ENCODE measurements at regions not wholly inside any gene's neighbourhood (a gene's known extent, or its start where the extent isn't known, plus 50 kb on each side); places are given as distances from the start of the nearest gene placed in this dataset.

DNA sequence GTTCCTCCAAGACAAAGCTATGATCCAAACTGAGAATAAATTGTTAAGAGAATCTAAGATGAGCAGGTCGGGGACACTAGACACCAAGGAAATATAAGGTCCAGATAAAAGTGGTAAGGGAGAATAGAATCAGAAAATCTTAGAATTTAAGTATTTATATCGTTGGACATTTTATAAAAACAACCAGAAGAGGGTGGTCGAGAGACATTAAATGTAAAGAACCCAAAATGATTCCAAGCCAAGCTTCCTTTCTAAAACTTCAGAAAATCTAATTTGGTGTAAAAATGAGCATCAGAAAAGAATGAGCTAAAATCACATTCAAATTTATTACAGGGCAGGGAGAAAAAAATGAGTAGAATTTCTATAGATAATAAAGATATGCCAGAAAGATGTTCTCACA lies 97.8 kb upstream of the OGFRL1 start:
- Histone ChIP-seq H4K20me1 (ENCODE audit: insufficient read depth) (no peaks in the 10 kb centered on the region), H3K27ac (no peak overlapping the region), H3K79me2 (ENCODE audit: insufficient read depth, low read depth) (no peaks in the 10 kb centered on the region), H3K4me2 (no peak overlapping the region), H2AFZ (ENCODE audit: low read depth) (no peak overlapping the region), H3K9ac (no peak overlapping the region), H3K36me3 (ENCODE audit: insufficient read depth) (no peaks in the 10 kb centered on the region), H3K4me3 (IDR thresholded peaks at IDR 0.05; ENCODE audit: insufficient read depth, low read depth, low read length) (no peak overlapping the region), H3K27me3 (ENCODE audit: insufficient read depth, low read depth) (no peaks in the 10 kb centered on the region), H3K4me1 (ENCODE audit: low read depth, poor library complexity, severe bottlenecking) (no peaks in the 10 kb centered on the region)
- TF ChIP-seq, protein P1, sequence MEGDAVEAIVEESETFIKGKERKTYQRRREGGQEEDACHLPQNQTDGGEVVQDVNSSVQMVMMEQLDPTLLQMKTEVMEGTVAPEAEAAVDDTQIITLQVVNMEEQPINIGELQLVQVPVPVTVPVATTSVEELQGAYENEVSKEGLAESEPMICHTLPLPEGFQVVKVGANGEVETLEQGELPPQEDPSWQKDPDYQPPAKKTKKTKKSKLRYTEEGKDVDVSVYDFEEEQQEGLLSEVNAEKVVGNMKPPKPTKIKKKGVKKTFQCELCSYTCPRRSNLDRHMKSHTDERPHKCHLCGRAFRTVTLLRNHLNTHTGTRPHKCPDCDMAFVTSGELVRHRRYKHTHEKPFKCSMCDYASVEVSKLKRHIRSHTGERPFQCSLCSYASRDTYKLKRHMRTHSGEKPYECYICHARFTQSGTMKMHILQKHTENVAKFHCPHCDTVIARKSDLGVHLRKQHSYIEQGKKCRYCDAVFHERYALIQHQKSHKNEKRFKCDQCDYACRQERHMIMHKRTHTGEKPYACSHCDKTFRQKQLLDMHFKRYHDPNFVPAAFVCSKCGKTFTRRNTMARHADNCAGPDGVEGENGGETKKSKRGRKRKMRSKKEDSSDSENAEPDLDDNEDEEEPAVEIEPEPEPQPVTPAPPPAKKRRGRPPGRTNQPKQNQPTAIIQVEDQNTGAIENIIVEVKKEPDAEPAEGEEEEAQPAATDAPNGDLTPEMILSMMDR (conservative IDR thresholded peaks at IDR 0.05; ENCODE audit: low read depth, low read length), result peak; percentile 58; the same call in 1 of the 2 replicates

DNA sequence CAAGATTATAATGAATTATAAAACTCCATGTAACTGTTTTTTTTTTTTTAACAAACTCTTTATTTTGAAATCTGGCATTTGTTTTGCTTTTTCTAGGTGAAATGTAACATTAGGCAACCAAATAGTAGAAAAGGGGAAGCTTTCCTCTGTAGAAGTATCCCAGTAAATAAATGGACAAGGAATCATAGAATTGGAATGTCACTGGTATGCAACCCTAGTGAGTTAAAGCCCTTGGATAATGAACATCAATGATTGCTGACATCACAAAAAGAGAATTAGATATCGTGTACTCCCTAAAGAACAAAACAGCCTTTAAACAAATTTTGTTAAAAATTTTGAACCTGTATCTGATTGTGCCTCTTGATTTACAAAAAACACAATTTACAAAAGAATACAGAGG lies 93.9 kb upstream of the OGFRL1 start:
- Histone ChIP-seq H3K4me1 (ENCODE audit: low read depth, poor library complexity, severe bottlenecking) (no peaks in the 10 kb centered on the region), H3K27ac (no peak overlapping the region), H3K4me3 (IDR thresholded peaks at IDR 0.05; ENCODE audit: insufficient read depth, low read depth, low read length) (no peak overlapping the region), H3K36me3 (ENCODE audit: insufficient read depth) (no peaks in the 10 kb centered on the region), H3K79me2 (ENCODE audit: insufficient read depth, low read depth) (no peaks in the 10 kb centered on the region), H3K9ac (no peak overlapping the region), H3K27me3 (ENCODE audit: insufficient read depth, low read depth) (no peaks in the 10 kb centered on the region), H3K4me2 (no peak overlapping the region), H2AFZ (ENCODE audit: low read depth) (no peak overlapping the region), H4K20me1 (ENCODE audit: insufficient read depth) (no peaks in the 10 kb centered on the region)
- TF ChIP-seq, protein P1 (conservative IDR thresholded peaks at IDR 0.05; ENCODE audit: low read depth, low read length), result no peak

DNA sequence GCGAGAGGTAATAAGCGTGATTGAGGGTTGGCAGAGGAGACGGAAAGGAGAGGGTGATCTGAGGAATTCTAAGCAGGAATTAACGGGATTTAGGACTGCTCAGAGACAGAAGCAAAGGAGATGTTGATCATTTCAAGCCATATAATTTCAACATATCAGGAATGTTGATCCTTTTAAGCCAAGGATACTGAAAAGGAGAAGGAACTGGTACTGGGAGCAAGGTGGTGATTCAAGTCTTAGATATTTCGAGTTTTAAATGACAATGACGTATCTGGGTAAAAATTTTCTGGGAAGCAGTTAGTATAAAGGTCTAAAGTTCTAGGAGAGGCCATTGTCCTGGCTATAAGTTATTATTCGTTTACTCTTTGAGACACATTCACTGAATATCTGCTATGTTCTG lies 91.3 kb upstream of the OGFRL1 start:
- Histone ChIP-seq H3K4me2 (no peak overlapping the region), H4K20me1 (ENCODE audit: insufficient read depth) (no peaks in the 10 kb centered on the region), H3K27me3 (ENCODE audit: insufficient read depth, low read depth) (no peaks in the 10 kb centered on the region), H3K79me2 (ENCODE audit: insufficient read depth, low read depth) (no peaks in the 10 kb centered on the region), H3K4me3 (IDR thresholded peaks at IDR 0.05; ENCODE audit: insufficient read depth, low read depth, low read length) (no peak overlapping the region), H3K36me3 (ENCODE audit: insufficient read depth) (no peaks in the 10 kb centered on the region), H3K4me1 (ENCODE audit: low read depth, poor library complexity, severe bottlenecking) (no peaks in the 10 kb centered on the region), H3K9ac (no peak overlapping the region), H2AFZ (ENCODE audit: low read depth) (no peak overlapping the region), H3K27ac (no peak overlapping the region)
- TF ChIP-seq, protein P1 (conservative IDR thresholded peaks at IDR 0.05; ENCODE audit: low read depth, low read length), result no peak

DNA sequence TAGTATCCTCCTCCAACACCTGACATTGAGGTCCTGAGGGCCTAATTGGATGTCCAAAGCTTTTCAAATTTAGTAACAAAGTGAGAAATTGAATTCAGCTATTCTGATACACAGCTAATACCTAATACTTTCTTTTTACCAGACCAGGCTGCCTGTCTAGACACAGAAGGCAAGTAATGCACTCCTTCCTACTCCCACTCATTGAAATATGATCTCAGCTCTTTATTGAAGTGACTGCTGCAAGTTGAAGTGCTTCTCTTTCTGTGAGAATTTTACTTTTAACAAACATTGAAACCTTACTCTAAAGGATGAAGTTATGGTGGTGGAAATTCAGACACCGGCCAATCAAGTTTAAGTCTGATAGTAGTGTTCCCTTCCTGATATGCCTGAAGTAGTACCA lies 90.8 kb upstream of the OGFRL1 start:
- no peaks in the 10 kb centered on the region for H3K79me2 ChIP-seq (ENCODE audit: insufficient read depth, low read depth)
- no peaks in the 10 kb centered on the region for H3K27me3 ChIP-seq (ENCODE audit: insufficient read depth, low read depth)
- H3K27ac ChIP-seq, result no peak overlapping the region
- no peak overlapping the region for H3K9ac ChIP-seq
- no peak overlapping the region for H3K4me3 ChIP-seq (IDR thresholded peaks at IDR 0.05; ENCODE audit: insufficient read depth, low read depth, low read length)
- no peak overlapping the region for H2AFZ ChIP-seq (ENCODE audit: low read depth)
- no peaks in the 10 kb centered on the region for H3K36me3 ChIP-seq (ENCODE audit: insufficient read depth)
- no peak overlapping the region for H3K4me2 ChIP-seq
- no peaks in the 10 kb centered on the region for H3K4me1 ChIP-seq (ENCODE audit: low read depth, poor library complexity, severe bottlenecking)
- no peaks in the 10 kb centered on the region for H4K20me1 ChIP-seq (ENCODE audit: insufficient read depth)
- TF ChIP-seq, protein P1 (conservative IDR thresholded peaks at IDR 0.05; ENCODE audit: low read depth, low read length), result no peak
